SJSA1 (cell line): ENCODE measurements at regions not wholly inside any gene's neighbourhood (a gene's known extent, or its start where the extent isn't known, plus 50 kb on each side); places are given as distances from the start of the nearest gene placed in this dataset.
A peak's percentile ranks its signal among the peaks of the same experiment; 100 is the strongest.

Source experiments
- DNase-seq, 2 experiments: peaks; one replicate each; pipeline ENCODE4 v3.0.0-alpha.2; 2015 to 2020; ENCODE audit warnings: low spot score in 2 of 2, low read depth in 1 of 2
- H3K27ac ChIP-seq: fragments of 250-450 bp; sonication (Bioruptor Pico); 2 replicates; pipeline ENCODE4 v1.5.1; 2020; ENCODE audit warnings: mild to moderate bottlenecking, moderate library complexity
- H3K27me3 ChIP-seq: fragments of 250-450 bp; sonication (Bioruptor Pico); replicated peaks from 2 replicates; pipeline ENCODE4 v1.5.1; 2020; ENCODE audit warnings: mild to moderate bottlenecking, moderate library complexity
- H3K36me3 ChIP-seq: fragments of 250-450 bp; sonication (Bioruptor Pico); 2 replicates; pipeline ENCODE4 v1.5.1; 2020; ENCODE audit warnings: mild to moderate bottlenecking
- H3K4me1 ChIP-seq: fragments of 250-450 bp; sonication (Bioruptor Pico); replicated peaks from 2 replicates; pipeline ENCODE4 v1.6.1; 2021; ENCODE audit warnings: mild to moderate bottlenecking
- H3K4me3 ChIP-seq: fragments of 250-450 bp; sonication (Bioruptor Pico); 2 replicates; pipeline ENCODE4 v1.5.1; 2020; ENCODE audit warnings: mild to moderate bottlenecking
- H3K9me3 ChIP-seq: fragments of 250-450 bp; sonication (Bioruptor Pico); replicated peaks from 2 replicates; pipeline ENCODE4 v1.5.1; 2020; ENCODE audit warnings: mild to moderate bottlenecking

- Histone ChIP-seq H3K4me1 (no peaks in the 10 kb centered on the region), H3K27ac (no peak overlapping the region), H3K27me3 (no peaks in the 10 kb centered on the region), H3K36me3 (no peaks in the 10 kb centered on the region), H3K9me3 (no peaks in the 10 kb centered on the region), H3K4me3 (no peak overlapping the region)
- peak in 1 of 2 experiments; percentile 37 for DNase-seq
These were observed 126.4 kb upstream of the COL5A1 start for GRCh38 chr9:134515026-134515821.

GRCh38 chr9:134516464-134516863 is 125.1 kb upstream of the COL5A1 start:
- DNase-seq, result peak in 1 of 2 experiments; percentile 20
- H3K9me3 ChIP-seq, result no peaks in the 10 kb centered on the region
- no peak overlapping the region for H3K27ac ChIP-seq
- H3K4me3 ChIP-seq, result no peak overlapping the region
- H3K36me3 ChIP-seq, result no peaks in the 10 kb centered on the region
- H3K4me1 ChIP-seq, result no peaks in the 10 kb centered on the region
- no peaks in the 10 kb centered on the region for H3K27me3 ChIP-seq

GRCh38 chr9:134517069-134517680 is 124.4 kb upstream of the COL5A1 start:
- H3K27me3 ChIP-seq, result no peaks in the 10 kb centered on the region
- peak in 1 of 2 experiments; percentile 30 for DNase-seq
- no peak overlapping the region for H3K4me3 ChIP-seq
- no peak overlapping the region for H3K27ac ChIP-seq
- no peaks in the 10 kb centered on the region for H3K4me1 ChIP-seq
- H3K36me3 ChIP-seq, result no peaks in the 10 kb centered on the region
- no peaks in the 10 kb centered on the region for H3K9me3 ChIP-seq

GRCh38 chr9:134518004-134518606 is 123.5 kb upstream of the COL5A1 start:
- no peaks in the 10 kb centered on the region for H3K9me3 ChIP-seq
- no peaks in the 10 kb centered on the region for H3K4me1 ChIP-seq
- no peaks in the 10 kb centered on the region for H3K36me3 ChIP-seq
- H3K27me3 ChIP-seq, result no peaks in the 10 kb centered on the region
- DNase-seq, result peak in 1 of 2 experiments; percentile 37
- H3K27ac ChIP-seq, result no peak overlapping the region
- H3K4me3 ChIP-seq, result no peak overlapping the region

- Histone ChIP-seq H3K27me3 (no peaks in the 10 kb centered on the region), H3K27ac (no peak overlapping the region), H3K9me3 (no peaks in the 10 kb centered on the region), H3K36me3 (no peaks in the 10 kb centered on the region), H3K4me1 (no peaks in the 10 kb centered on the region), H3K4me3 (no peak overlapping the region)
- DNase-seq, result peak in 1 of 2 experiments; percentile 33
These were observed 122.1 kb upstream of the COL5A1 start for GRCh38 chr9:134519375-134520070.

- Histone ChIP-seq H3K27ac (no peak overlapping the region), H3K9me3 (no peaks in the 10 kb centered on the region; the same call in 1 of the 2 replicates), H3K4me1 (peaks cover 2% of the 10 kb centered on the region; the same call in 1 of the 2 replicates), H3K4me3 (no peak overlapping the region), H3K27me3 (no peaks in the 10 kb centered on the region), H3K36me3 (no peaks in the 10 kb centered on the region)
- peak in 1 of 2 experiments; percentile 36 for DNase-seq
These were observed 119.6 kb upstream of the COL5A1 start for GRCh38 chr9:134521817-134522501.

- H3K4me3 ChIP-seq, result no peak overlapping the region
- no peaks in the 10 kb centered on the region for H3K27me3 ChIP-seq
- peaks cover 6% of the 10 kb centered on the region; the same call in 1 of the 2 replicates for H3K4me1 ChIP-seq
- H3K9me3 ChIP-seq, result no peaks in the 10 kb centered on the region; the same call in 1 of the 2 replicates
- no peak overlapping the region for H3K27ac ChIP-seq
- no peak for DNase-seq
- no peaks in the 10 kb centered on the region for H3K36me3 ChIP-seq
These were observed 119.1 kb upstream of the COL5A1 start for GRCh38 chr9:134522502-134522848.

- no peak overlapping the region for H3K27ac ChIP-seq
- no peaks in the 10 kb centered on the region for H3K27me3 ChIP-seq
- H3K4me3 ChIP-seq, result no peak overlapping the region
- no peaks in the 10 kb centered on the region; the same call in 1 of the 2 replicates for H3K9me3 ChIP-seq
- peaks cover 6% of the 10 kb centered on the region; the same call in 1 of the 2 replicates for H3K4me1 ChIP-seq
- DNase-seq, result no peak
- H3K36me3 ChIP-seq, result no peaks in the 10 kb centered on the region
These were observed 118.6 kb upstream of the COL5A1 start for GRCh38 chr9:134522976-134523375.

- Histone ChIP-seq H3K9me3 (peaks cover 3% of the 10 kb centered on the region; the same call in 1 of the 2 replicates), H3K4me3 (no peak overlapping the region), H3K27me3 (no peaks in the 10 kb centered on the region; the same call in 1 of the 2 replicates), H3K27ac (no peak overlapping the region), H3K4me1 (peaks cover 6% of the 10 kb centered on the region; the same call in 1 of the 2 replicates), H3K36me3 (no peaks in the 10 kb centered on the region)
- DNase-seq, result peak in 1 of 2 experiments; percentile 31
These were observed 116.4 kb upstream of the COL5A1 start for GRCh38 chr9:134525070-134525815.

- Histone ChIP-seq H3K9me3 (peaks cover 5% of the 10 kb centered on the region), H3K27ac (no peak overlapping the region), H3K36me3 (no peaks in the 10 kb centered on the region), H3K4me1 (peaks cover 6% of the 10 kb centered on the region; the same call in 1 of the 2 replicates), H3K27me3 (no peaks in the 10 kb centered on the region; the same call in 1 of the 2 replicates), H3K4me3 (no peak overlapping the region)
- DNase-seq, result peak in 1 of 2 experiments; percentile 33
These were observed 115.6 kb upstream of the COL5A1 start for GRCh38 chr9:134525841-134526583.

- no peaks in the 10 kb centered on the region; the same call in 1 of the 2 replicates for H3K27me3 ChIP-seq
- no peak overlapping the region for H3K27ac ChIP-seq
- H3K9me3 ChIP-seq, result peaks cover 5% of the 10 kb centered on the region
- peaks cover 6% of the 10 kb centered on the region; the same call in 1 of the 2 replicates for H3K4me1 ChIP-seq
- no peak overlapping the region for H3K4me3 ChIP-seq
- peak in 1 of 2 experiments; percentile 39 for DNase-seq
- H3K36me3 ChIP-seq, result no peaks in the 10 kb centered on the region
These were observed 114.8 kb upstream of the COL5A1 start for GRCh38 chr9:134526584-134527477.
